ENCODE measurements at regions not wholly inside any gene's neighbourhood (a gene's known extent, or its start where the extent isn't known, plus 50 kb on each side); places are given as distances from the start of the nearest gene placed in this dataset.

- no peak for DNase-seq (ENCODE audit: low spot score)
These were observed 176.0 kb downstream of the ABHD5 start for GRCh38 chr3:43866529-43867353.

GRCh38 chr3:43867436-43868072 lies 176.8 kb downstream of the ABHD5 start:
- no peak for DNase-seq (ENCODE audit: low spot score)

- no peak for DNase-seq (ENCODE audit: low spot score)
These were observed 178.8 kb downstream of the ABHD5 start for GRCh38 chr3:43869491-43869890.

- DNase-seq (ENCODE audit: low spot score) = no peak
These were observed 179.4 kb downstream of the ABHD5 start for GRCh38 chr3:43870120-43870519.

GRCh38 chr3:43870844-43871626 lies 180.3 kb downstream of the ABHD5 start:
- no peak for DNase-seq (ENCODE audit: low spot score)

- no peak for DNase-seq (ENCODE audit: low spot score)
These were observed 181.0 kb downstream of the ABHD5 start for GRCh38 chr3:43871627-43872245.

- DNase-seq (ENCODE audit: low spot score) = no peak
These were observed 181.6 kb downstream of the ABHD5 start for GRCh38 chr3:43872301-43872700.

GRCh38 chr3:43872901-43873300 lies 182.2 kb downstream of the ABHD5 start:
- DNase-seq (ENCODE audit: low spot score) = no peak

- no peak for DNase-seq (ENCODE audit: low spot score)
These were observed 183.0 kb downstream of the ABHD5 start for GRCh38 chr3:43873723-43874122.

GRCh38 chr3:43874290-43874689 lies 183.6 kb downstream of the ABHD5 start:
- no peak for DNase-seq (ENCODE audit: low spot score)

GRCh38 chr3:43874731-43875130 lies 184.0 kb downstream of the ABHD5 start:
- no peak for DNase-seq (ENCODE audit: low spot score)

- DNase-seq (ENCODE audit: low spot score) = no peak
These were observed 185.9 kb downstream of the ABHD5 start for GRCh38 chr3:43876648-43877047.

- DNase-seq (ENCODE audit: low spot score) = no peak
These were observed 188.4 kb downstream of the ABHD5 start for GRCh38 chr3:43879166-43879565.

- DNase-seq (ENCODE audit: low spot score) = no peak
These were observed 192.4 kb downstream of the ABHD5 start for GRCh38 chr3:43882976-43883680.

- DNase-seq (ENCODE audit: low spot score) = no peak
These were observed 193.1 kb downstream of the ABHD5 start for GRCh38 chr3:43883729-43884396.

- no peak for DNase-seq (ENCODE audit: low spot score)
These were observed 193.8 kb downstream of the ABHD5 start for GRCh38 chr3:43884581-43884980.

- DNase-seq (ENCODE audit: low spot score) = no peak
These were observed 195.3 kb downstream of the ABHD5 start for GRCh38 chr3:43885908-43886618.

GRCh38 chr3:43892061-43892460 lies 201.3 kb downstream of the ABHD5 start:
- DNase-seq (ENCODE audit: low spot score) = no peak

GRCh38 chr3:43892526-43892925 lies 201.8 kb downstream of the ABHD5 start:
- no peak for DNase-seq (ENCODE audit: low spot score)

GRCh38 chr3:43893727-43894126 lies 203.0 kb downstream of the ABHD5 start:
- DNase-seq (ENCODE audit: low spot score) = no peak
